Endodermal cell (in vitro differentiated cells): ENCODE measurements at regions not wholly inside any gene's neighbourhood (a gene's known extent, or its start where the extent isn't known, plus 50 kb on each side); places are given as distances from the start of the nearest gene placed in this dataset.
A peak's percentile ranks its signal among the peaks of the same experiment; 100 is the strongest.

ENCODE experiments used
- DNase-seq: peaks from one replicate; pipeline ENCODE4 v3.0.0-alpha.2; 2017
- H3K27ac ChIP-seq: 2 replicates; pipeline ENCODE4 v1.5.1; 2013; ENCODE audit warnings: mild to moderate bottlenecking, low read depth, low read length, moderate library complexity
- H3K27me3 ChIP-seq: 2 replicates; pipeline ENCODE4 v1.6.1; 2013; ENCODE audit warnings: mild to moderate bottlenecking, low read length, moderate library complexity; ENCODE audit not compliant: insufficient read depth, control insufficient read depth, poor library complexity, severe bottlenecking
- H3K36me3 ChIP-seq: 2 replicates; pipeline ENCODE4 v1.7.0; 2013; ENCODE audit warnings: mild to moderate bottlenecking, low read length, moderate library complexity; ENCODE audit not compliant: control insufficient read depth, insufficient read depth
- H3K4me1 ChIP-seq: one replicate; pipeline ENCODE4 v1.7.0; 2013; ENCODE audit warnings: low read length; ENCODE audit not compliant: control insufficient read depth, insufficient read depth
- H3K4me3 ChIP-seq: 2 replicates; pipeline ENCODE4 v1.5.1; 2013; ENCODE audit warnings: mild to moderate bottlenecking, low read length, moderate library complexity
- H3K9ac ChIP-seq: 2 replicates; pipeline ENCODE4 v1.6.1; 2013; ENCODE audit warnings: mild to moderate bottlenecking, low read length, moderate library complexity; ENCODE audit not compliant: poor library complexity, severe bottlenecking; ENCODE audit errors: extremely low read depth
- H3K9me3 ChIP-seq: 2 replicates; pipeline ENCODE4 v1.6.1; 2013; ENCODE audit warnings: mild to moderate bottlenecking, low read length, moderate library complexity; ENCODE audit not compliant: control insufficient read depth
- H3K27ac Mint-ChIP-seq: 2 replicates; pipeline ENCODE4 v1.8.0; 2020; ENCODE audit warnings: mixed read lengths
- H3K27me3 Mint-ChIP-seq: 2 replicates; pipeline ENCODE4 v1.8.0; 2021; ENCODE audit warnings: mild to moderate bottlenecking, mixed read lengths; ENCODE audit not compliant: insufficient read depth
- H3K36me3 Mint-ChIP-seq: 2 replicates; pipeline ENCODE4 v1.8.0; 2020; ENCODE audit warnings: low read depth, mixed read lengths
- H3K4me1 Mint-ChIP-seq: 2 replicates; pipeline ENCODE4 v1.8.0; 2020; ENCODE audit warnings: mixed read lengths
- H3K4me3 Mint-ChIP-seq: 2 replicates; pipeline ENCODE4 v1.8.0; 2020; ENCODE audit warnings: mild to moderate bottlenecking, moderate library complexity, mixed read lengths
- H3K9me3 Mint-ChIP-seq: 2 replicates; pipeline ENCODE4 v1.8.0; 2020; ENCODE audit warnings: mild to moderate bottlenecking, mixed read lengths
- WGBS, 2 experiments: methylation state at CpG; one replicate each; pipeline versions ENCODE4 v1.1.5 to v1.1.7; 2013; ENCODE audit warnings: missing lambda C conversion rate in 2 of 2, mixed read lengths in 1 of 2; ENCODE audit not compliant: insufficient coverage in 1 of 2, insufficient read length in 1 of 2; 5-methylcytosine and 5-hydroxymethylcytosine counted together
- TF ChIP-seq, protein P1 (sequence below): fragments of 200-600 bp; sonication (generic); conservative IDR thresholded peaks from 2 replicates; pipeline ENCODE4 v1.5.0; 2021; ENCODE audit warnings: antibody characterized with exemption, mild to moderate bottlenecking

DNA sequence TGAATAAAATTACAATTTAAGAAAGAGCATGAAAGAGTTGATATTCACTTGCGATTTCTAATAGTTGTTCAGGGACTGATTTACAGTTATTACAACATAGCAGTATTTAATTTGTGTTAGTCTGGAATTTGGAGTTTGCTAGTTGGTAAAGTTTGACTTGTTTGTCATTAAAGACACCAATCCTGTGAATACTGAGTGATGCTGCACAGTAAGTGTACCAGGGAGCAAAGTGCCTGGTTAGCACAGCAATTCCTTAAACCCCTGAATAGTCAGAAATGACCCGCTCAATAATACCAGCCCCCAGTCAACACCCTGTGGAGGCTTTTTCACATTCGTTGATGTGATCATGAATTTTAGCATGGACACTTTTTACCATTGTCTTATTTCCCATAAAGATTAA, 122.2 kb upstream of the GC start:
- no peak overlapping the region for H3K4me3 Mint-ChIP-seq
- Histone ChIP-seq H3K36me3 (peaks cover 4% of the 10 kb centered on the region), H3K27ac (no peak overlapping the region), H3K9me3 (peaks cover 50% of the 10 kb centered on the region), H3K4me3 (peak overlapping the region; percentile 60), H3K4me1 (no peaks in the 10 kb centered on the region), H3K9ac (no peak overlapping the region), H3K27me3 (no peaks in the 10 kb centered on the region)
- H3K4me1 Mint-ChIP-seq, result no peaks in the 10 kb centered on the region
- DNase-seq, result no peak
- H3K27ac Mint-ChIP-seq, result no peak overlapping the region
- peaks cover 44% of the 10 kb centered on the region for H3K9me3 Mint-ChIP-seq
- H3K36me3 Mint-ChIP-seq, result peaks cover 25% of the 10 kb centered on the region
- TF ChIP-seq, protein P1, sequence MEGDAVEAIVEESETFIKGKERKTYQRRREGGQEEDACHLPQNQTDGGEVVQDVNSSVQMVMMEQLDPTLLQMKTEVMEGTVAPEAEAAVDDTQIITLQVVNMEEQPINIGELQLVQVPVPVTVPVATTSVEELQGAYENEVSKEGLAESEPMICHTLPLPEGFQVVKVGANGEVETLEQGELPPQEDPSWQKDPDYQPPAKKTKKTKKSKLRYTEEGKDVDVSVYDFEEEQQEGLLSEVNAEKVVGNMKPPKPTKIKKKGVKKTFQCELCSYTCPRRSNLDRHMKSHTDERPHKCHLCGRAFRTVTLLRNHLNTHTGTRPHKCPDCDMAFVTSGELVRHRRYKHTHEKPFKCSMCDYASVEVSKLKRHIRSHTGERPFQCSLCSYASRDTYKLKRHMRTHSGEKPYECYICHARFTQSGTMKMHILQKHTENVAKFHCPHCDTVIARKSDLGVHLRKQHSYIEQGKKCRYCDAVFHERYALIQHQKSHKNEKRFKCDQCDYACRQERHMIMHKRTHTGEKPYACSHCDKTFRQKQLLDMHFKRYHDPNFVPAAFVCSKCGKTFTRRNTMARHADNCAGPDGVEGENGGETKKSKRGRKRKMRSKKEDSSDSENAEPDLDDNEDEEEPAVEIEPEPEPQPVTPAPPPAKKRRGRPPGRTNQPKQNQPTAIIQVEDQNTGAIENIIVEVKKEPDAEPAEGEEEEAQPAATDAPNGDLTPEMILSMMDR, result no peak
- no peaks in the 10 kb centered on the region for H3K27me3 Mint-ChIP-seq
- 91 to 100% methylated on average over 1 to 3 of the region's 3 CpGs for WGBS, 2 experiments

DNA sequence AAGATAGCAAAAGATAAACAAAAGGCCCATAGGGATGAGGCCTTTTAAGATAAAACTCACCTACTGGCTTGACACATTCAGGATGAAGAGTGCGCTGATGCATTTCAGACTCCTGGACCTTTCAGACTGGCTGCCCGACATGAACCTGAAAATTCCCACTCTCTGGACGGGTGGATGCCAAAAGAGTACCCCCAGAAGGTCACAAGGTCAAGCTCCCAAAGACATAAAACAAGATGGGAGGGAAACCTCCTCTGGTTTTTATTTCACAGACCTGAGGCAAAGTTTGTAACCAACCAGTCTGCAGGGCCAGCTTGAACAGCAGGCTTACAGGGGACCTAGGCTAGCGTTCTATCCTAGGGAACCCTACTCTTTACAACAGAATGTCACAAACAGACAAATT, 123.2 kb upstream of the GC start:
- no peaks in the 10 kb centered on the region for H3K27me3 ChIP-seq
- H3K36me3 ChIP-seq, result peaks cover 4% of the 10 kb centered on the region
- H3K27me3 Mint-ChIP-seq, result no peaks in the 10 kb centered on the region
- peaks cover 44% of the 10 kb centered on the region for H3K9me3 Mint-ChIP-seq
- H3K9me3 ChIP-seq, result peaks cover 50% of the 10 kb centered on the region
- H3K27ac ChIP-seq, result no peak overlapping the region
- DNase-seq, result no peak
- no peak overlapping the region for H3K9ac ChIP-seq
- H3K4me3 Mint-ChIP-seq, result no peak overlapping the region
- peaks cover 25% of the 10 kb centered on the region for H3K36me3 Mint-ChIP-seq
- TF ChIP-seq, protein P1, result no peak
- no peak overlapping the region for H3K4me3 ChIP-seq
- 89% methylated on average over 4 of the region's 4 CpGs; no CpG with 5 or more reads in 1 of the 2 experiments for WGBS, 2 experiments
- no peaks in the 10 kb centered on the region for H3K4me1 ChIP-seq
- H3K27ac Mint-ChIP-seq, result no peak overlapping the region
- H3K4me1 Mint-ChIP-seq, result no peaks in the 10 kb centered on the region

DNA sequence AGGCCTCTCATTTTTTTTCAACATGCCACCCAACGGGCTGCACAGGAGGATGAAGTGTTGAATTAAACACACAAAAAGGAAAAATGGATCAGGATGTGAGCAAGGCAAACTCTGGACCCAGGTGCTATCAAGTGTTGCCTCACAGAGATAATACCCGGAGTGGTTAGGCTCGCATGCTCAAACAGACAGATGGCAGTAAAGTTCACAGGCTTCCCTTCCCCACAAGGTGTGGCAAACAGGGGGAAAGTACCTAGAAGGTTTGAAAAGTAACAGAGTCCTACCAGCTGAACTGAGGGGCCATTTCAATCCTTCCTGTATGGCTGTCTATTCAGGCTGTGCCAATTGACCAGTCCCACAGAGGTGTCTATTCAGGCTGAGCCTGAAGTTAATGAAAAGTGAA, 123.9 kb upstream of the GC start:
- Mint-ChIP-seq H3K9me3 (peaks cover 44% of the 10 kb centered on the region), H3K36me3 (peaks cover 25% of the 10 kb centered on the region), H3K4me3 (no peak overlapping the region), H3K4me1 (no peaks in the 10 kb centered on the region), H3K27me3 (no peaks in the 10 kb centered on the region), H3K27ac (no peak overlapping the region)
- no peaks in the 10 kb centered on the region for H3K27me3 ChIP-seq
- 94% methylated on average over 3 of the region's 3 CpGs; no CpG with 5 or more reads in 1 of the 2 experiments for WGBS, 2 experiments
- H3K9me3 ChIP-seq, result peaks cover 50% of the 10 kb centered on the region
- no peak for DNase-seq
- peaks cover 4% of the 10 kb centered on the region for H3K36me3 ChIP-seq
- H3K4me3 ChIP-seq, result no peak overlapping the region
- TF ChIP-seq, protein P1, result no peak
- no peak overlapping the region for H3K27ac ChIP-seq
- no peak overlapping the region for H3K9ac ChIP-seq
- no peaks in the 10 kb centered on the region for H3K4me1 ChIP-seq
